Activated CD8-positive, alpha-beta memory T cell treated with anti-CD3 and anti-CD28 coated beads, Interleukin-2, amount 50 U/mL, for 1 hour (primary cell): ENCODE measurements at regions not wholly inside any gene's neighbourhood (a gene's known extent, or its start where the extent isn't known, plus 50 kb on each side); places are given as distances from the start of the nearest gene placed in this dataset.
A peak's percentile ranks its signal among the peaks of the same experiment; 100 is the strongest.
"Not testable (repeated sequence)": the region's sequence is repeated elsewhere in the genome, so short reads cannot be mapped to it uniquely, and the experiment has no call there.

Experiments
- DNase-seq: peaks from one replicate; pipeline ENCODE4 v3.0.0-alpha.2; 2020; ENCODE audit errors: extremely low read depth

- DNase-seq = peak; percentile 36
These were observed 57.8 kb upstream of the NBPF8 start for GRCh38 chr1:120357046-120357445.

- DNase-seq = not testable (repeated sequence)
These were observed 58.7 kb upstream of the NBPF8 start for GRCh38 chr1:120356170-120356569.

GRCh38 chr1:120354618-120355184, 60.1 kb upstream of the NBPF8 start:
- peak; percentile 24 for DNase-seq

- DNase-seq = not testable (repeated sequence)
These were observed 72.4 kb upstream of the NBPF8 start for GRCh38 chr1:120342231-120343073.

- not testable (repeated sequence) for DNase-seq
These were observed 73.1 kb upstream of the NBPF8 start for GRCh38 chr1:120341756-120342155.

- not testable (repeated sequence) for DNase-seq
These were observed 73.7 kb upstream of the NBPF8 start for GRCh38 chr1:120340838-120341751.

- not testable (repeated sequence) for DNase-seq
These were observed 99.1 kb upstream of the NBPF8 start for GRCh38 chr1:120315738-120316137.

- DNase-seq = not testable (repeated sequence)
These were observed 102.9 kb upstream of the NBPF8 start for GRCh38 chr1:120311930-120312329.

GRCh38 chr1:120308940-120309578, 105.8 kb upstream of the NBPF8 start:
- not testable (repeated sequence) for DNase-seq

GRCh38 chr1:120305046-120305445, 109.8 kb upstream of the NBPF8 start:
- not testable (repeated sequence) for DNase-seq

GRCh38 chr1:120304341-120304740, 110.5 kb upstream of the NBPF8 start:
- DNase-seq = not testable (repeated sequence)

GRCh38 chr1:120299433-120300057, 115.3 kb upstream of the NBPF8 start:
- not testable (repeated sequence) for DNase-seq

GRCh38 chr1:120298487-120298886, 116.3 kb upstream of the NBPF8 start:
- not testable (repeated sequence) for DNase-seq

- not testable (repeated sequence) for DNase-seq
These were observed 117.4 kb upstream of the NBPF8 start for GRCh38 chr1:120297345-120297953.

GRCh38 chr1:120290105-120290504, 113.8 kb upstream of the SEC22B start:
- not testable (repeated sequence) for DNase-seq

- not testable (repeated sequence) for DNase-seq
These were observed 113.3 kb upstream of the SEC22B start for GRCh38 chr1:120289601-120290074.

GRCh38 chr1:120288814-120289600, 112.7 kb upstream of the SEC22B start:
- not testable (repeated sequence) for DNase-seq

GRCh38 chr1:120288167-120288566, 111.8 kb upstream of the SEC22B start:
- not testable (repeated sequence) for DNase-seq

- not testable (repeated sequence) for DNase-seq
These were observed 106.6 kb upstream of the SEC22B start for GRCh38 chr1:120282744-120283464.
